IMR-90 (cell line): ENCODE measurements at regions not wholly inside any gene's neighbourhood (a gene's known extent, or its start where the extent isn't known, plus 50 kb on each side); places are given as distances from the start of the nearest gene placed in this dataset.

Source experiments
- ATAC-seq: fragments of 200-7000 bp; cut with Tn5 transposase; 2 replicates; pipeline ENCODE4 v1.9.1; 2020; ENCODE audit warnings: low read depth, mild to moderate bottlenecking, moderate library complexity
- BruUV-seq: library from RNA; stranded (reverse); fragments of 400-500 nt; replicated peaks from 2 replicates; lab custom pipeline; 2021; lab: Mats Ljungman, UMichigan
- CTCF ChIA-PET: fragments of 300-600 bp; formaldehyde crosslinking; extraction: SDS; loops from one replicate; lab custom pipeline; 2021; ENCODE audit warnings: antibody characterized with exemption; lab: Yijun Ruan, JAX
- POLR2A ChIA-PET: fragments of 300-600 bp; sonication (Branson Sonifier 250); formaldehyde crosslinking; loops from one replicate; lab custom pipeline; 2022; ENCODE audit warnings: antibody characterized with exemption; ENCODE audit not compliant: unreplicated experiment; lab: Charles Lee
- DNase-seq: peaks from one replicate; pipeline ENCODE4 v3.0.0; 2013
- H2AFZ ChIP-seq: replicated peaks from 2 replicates; pipeline ENCODE3; 2013; ENCODE audit warnings: low read length, mild to moderate bottlenecking; ENCODE audit not compliant: poor library complexity
- H2AK5ac ChIP-seq: 2 replicates; pipeline ENCODE4 v1.6.1; 2013; ENCODE audit warnings: low read depth, low read length, inconsistent platforms
- H2AK9ac ChIP-seq: replicated peaks from 2 replicates; pipeline ENCODE3; 2013; ENCODE audit warnings: mild to moderate bottlenecking, low read depth, low read length, moderate library complexity; ENCODE audit not compliant: poor library complexity
- H2BK120ac ChIP-seq: 2 replicates; pipeline ENCODE4 v1.6.1; 2013; ENCODE audit warnings: low read depth, low read length, inconsistent platforms
- H2BK15ac ChIP-seq: 3 replicates; pipeline ENCODE4 v1.6.1; 2013; ENCODE audit warnings: low read depth, low read length, inconsistent platforms
- H2BK20ac ChIP-seq: 2 replicates; pipeline ENCODE4 v1.6.1; 2013; ENCODE audit warnings: low read depth, mild to moderate bottlenecking, inconsistent platforms, low read length, moderate library complexity
- H2BK5ac ChIP-seq: 2 replicates; pipeline ENCODE4 v1.6.1; 2013; ENCODE audit warnings: mild to moderate bottlenecking, low read depth, low read length, inconsistent platforms; ENCODE audit not compliant: poor library complexity, severe bottlenecking
- H3K14ac ChIP-seq: replicated peaks from 2 replicates; pipeline ENCODE4 v1.6.1; 2013; ENCODE audit warnings: low read depth, low read length, inconsistent platforms
- H3K18ac ChIP-seq: 2 replicates; pipeline ENCODE4 v1.6.1; 2013; ENCODE audit warnings: low read depth, low read length, control low read depth
- H3K23ac ChIP-seq: 2 replicates; pipeline ENCODE4 v1.6.1; 2013; ENCODE audit warnings: low read depth, low read length, inconsistent platforms
- H3K27ac ChIP-seq: 2 replicates; pipeline ENCODE4 v1.5.1; 2013; ENCODE audit warnings: mild to moderate bottlenecking, control low read depth, low read length; ENCODE audit not compliant: insufficient read depth
- H3K27me3 ChIP-seq: 2 replicates; pipeline ENCODE4 v1.6.1; 2013; ENCODE audit warnings: low read length; ENCODE audit not compliant: control insufficient read depth, insufficient read depth
- H3K36me3 ChIP-seq: 2 replicates; pipeline ENCODE4 v1.6.1; 2013; ENCODE audit warnings: low read length, mixed read lengths; ENCODE audit not compliant: control insufficient read depth, insufficient read depth
- H3K4ac ChIP-seq: 2 replicates; pipeline ENCODE4 v1.6.1; 2013; ENCODE audit warnings: low read depth, low read length, inconsistent platforms
- H3K4me1 ChIP-seq: 2 replicates; pipeline ENCODE4 v1.6.1; 2013; ENCODE audit warnings: low read length, mixed read lengths; ENCODE audit not compliant: control insufficient read depth, insufficient read depth
- H3K4me2 ChIP-seq: 2 replicates; pipeline ENCODE4 v1.6.1; 2013; ENCODE audit warnings: low read depth, mild to moderate bottlenecking, control low read depth, low read length, moderate library complexity
- H3K4me3 ChIP-seq: 2 replicates; pipeline ENCODE4 v1.5.1; 2013; ENCODE audit warnings: low read depth, mild to moderate bottlenecking, control low read depth, low read length, moderate library complexity; ENCODE audit not compliant: insufficient read depth
- H3K56ac ChIP-seq: 2 replicates; pipeline ENCODE4 v1.6.1; 2013; ENCODE audit warnings: low read length, inconsistent platforms; ENCODE audit not compliant: insufficient read depth; ENCODE audit errors: extremely low read depth
- H3K79me1 ChIP-seq, 2 experiments: 2 replicates each; pipeline ENCODE4 v1.6.1; 2013; ENCODE audit warnings: low read length in 2 of 2, inconsistent platforms in 1 of 2, low read depth in 1 of 2
- H3K9ac ChIP-seq: 2 replicates; pipeline ENCODE4 v1.6.1; 2013; ENCODE audit warnings: low read depth, low read length, control low read depth
- H3K9me1 ChIP-seq: 2 replicates; pipeline ENCODE4 v1.6.1; 2013; ENCODE audit warnings: low read length, inconsistent platforms; ENCODE audit not compliant: insufficient read depth
- H3K9me3 ChIP-seq: 2 replicates; pipeline ENCODE4 v1.6.1; 2013; ENCODE audit warnings: low read length; ENCODE audit not compliant: control insufficient read depth, insufficient read depth
- H4K20me1 ChIP-seq: 2 replicates; pipeline ENCODE4 v1.6.1; 2013; ENCODE audit warnings: low read length, inconsistent platforms; ENCODE audit not compliant: insufficient read depth
- H4K5ac ChIP-seq: 2 replicates; pipeline ENCODE4 v1.6.1; 2013; ENCODE audit warnings: mild to moderate bottlenecking, low read depth, low read length, control low read depth
- H4K8ac ChIP-seq, 2 experiments: 2 replicates each; pipeline ENCODE4 v1.6.1; 2013; ENCODE audit warnings: low read depth in 2 of 2, low read length in 2 of 2, control low read depth in 1 of 2, inconsistent platforms in 1 of 2
- H4K91ac ChIP-seq: 2 replicates; pipeline ENCODE4 v1.6.1; 2013; ENCODE audit warnings: low read depth, low read length, inconsistent platforms; ENCODE audit not compliant: insufficient read depth
- BHLHE40 ChIP-seq: fragments of 150-350 bp; IDR thresholded peaks from 2 replicates; pipeline ENCODE4 v1.6.1; 2016; ENCODE audit warnings: mild to moderate bottlenecking, low read depth, low read length
- CEBPB ChIP-seq: IDR thresholded peaks from 2 replicates; pipeline ENCODE4 v1.6.1; 2012; ENCODE audit warnings: low read depth, low read length, improper control_type of control experiment
- CHD1 ChIP-seq: IDR thresholded peaks from 2 replicates; pipeline ENCODE4 v1.6.1; 2012; ENCODE audit warnings: low read depth, low read length, improper control_type of control experiment
- CTCF ChIP-seq: conservative IDR thresholded peaks from 2 replicates; pipeline ENCODE4 v1.5.1; 2012; ENCODE audit warnings: mild to moderate bottlenecking, low read depth, low read length, improper control_type of control experiment
- ELK1 ChIP-seq: fragments of 150-350 bp; IDR thresholded peaks from 2 replicates; pipeline ENCODE4 v1.6.1; 2016; ENCODE audit warnings: low read depth, mild to moderate bottlenecking, low read length, moderate library complexity, borderline replicate concordance
- FOS ChIP-seq: fragments of 150-350 bp; IDR thresholded peaks from 2 replicates; pipeline ENCODE4 v1.6.1; 2016; ENCODE audit warnings: low read depth, low read length
- MAFK ChIP-seq: IDR thresholded peaks from 2 replicates; pipeline ENCODE4 v1.6.1; 2012; ENCODE audit warnings: low read depth, low read length, improper control_type of control experiment
- MAZ ChIP-seq: IDR thresholded peaks from 2 replicates; pipeline ENCODE4 v1.6.1; 2012; ENCODE audit warnings: low read depth, mild to moderate bottlenecking, low read length, improper control_type of control experiment, moderate library complexity, borderline replicate concordance
- MXI1 ChIP-seq: IDR thresholded peaks from 2 replicates; pipeline ENCODE4 v1.6.1; 2012; ENCODE audit warnings: low read depth, mild to moderate bottlenecking, low read length, moderate library complexity, borderline replicate concordance
- NFE2L2 ChIP-seq: fragments of 150-350 bp; IDR thresholded peaks from 2 replicates; pipeline ENCODE4 v1.6.1; 2016; ENCODE audit warnings: low read depth, mild to moderate bottlenecking, low read length
- POLR2A ChIP-seq: IDR thresholded peaks from 2 replicates; pipeline ENCODE4 v1.6.1; 2012; ENCODE audit warnings: mild to moderate bottlenecking, low read depth, low read length
- RAD21 ChIP-seq: IDR thresholded peaks from 2 replicates; pipeline ENCODE4 v1.6.1; 2012; ENCODE audit warnings: low read length, improper control_type of control experiment
- RCOR1 ChIP-seq: IDR thresholded peaks from 2 replicates; pipeline ENCODE4 v1.6.1; 2012; ENCODE audit warnings: mild to moderate bottlenecking, low read length, improper control_type of control experiment; ENCODE audit not compliant: insufficient replicate concordance
- RFX5 ChIP-seq: IDR thresholded peaks from 2 replicates; pipeline ENCODE4 v1.8.0; 2012; ENCODE audit warnings: low read depth, mild to moderate bottlenecking, low read length, moderate library complexity
- SMC3 ChIP-seq: fragments of 150-350 bp; IDR thresholded peaks from 2 replicates; pipeline ENCODE4 v1.6.1; 2016; ENCODE audit warnings: low read depth, mild to moderate bottlenecking, antibody characterized with exemption, low read length, moderate library complexity
- USF2 ChIP-seq: fragments of 150-350 bp; IDR thresholded peaks from 2 replicates; pipeline ENCODE4 v1.6.1; 2017; ENCODE audit warnings: mild to moderate bottlenecking, antibody characterized with exemption, low read length, low read depth
- WGBS, 2 experiments: methylation state at CpG; one replicate each; pipeline versions ENCODE4 v1.1.5 to v1.1.7; 2013; ENCODE audit warnings: missing lambda C conversion rate in 2 of 2; ENCODE audit not compliant: insufficient read length in 1 of 2; ENCODE audit errors: extremely low coverage in 2 of 2; 5-methylcytosine and 5-hydroxymethylcytosine counted together
- dilution Hi-C: fragments of 300-500 bp; cut with HindIII; formaldehyde crosslinking; loops from one replicate; pipeline ENCODE4 v1.14.3; 2018; ENCODE audit warnings: low sequenced_read_pairs; ENCODE audit not compliant: unreplicated experiment
- in situ Hi-C: fragments of 300-500 bp; cut with MboI; formaldehyde crosslinking; loops from 3 replicates; pipeline ENCODE4 v1.14.3; 2019; ENCODE audit warnings: low sequenced_read_pairs, inconsistent platforms, mixed read lengths
- intact Hi-C: fragments of 100-400 bp; cut with micrococcal nuclease; formaldehyde crosslinking; loops from 2 replicates; pipeline ENCODE4 v1.10.0; 2022

- Histone ChIP-seq H3K27me3 (no peaks in the 10 kb centered on the region), H3K4me2 (no peak overlapping the region), H4K91ac (no peak overlapping the region), H2BK20ac (no peak overlapping the region), H3K4me3 (no peak overlapping the region), H4K8ac (no peak overlapping the region), H4K5ac (no peak overlapping the region), H2AK9ac (no peak overlapping the region), H2AK5ac (no peak overlapping the region), H2BK5ac (no peak overlapping the region), H4K20me1 (no peaks in the 10 kb centered on the region), H3K56ac (no peak overlapping the region), H2BK120ac (no peak overlapping the region), H3K14ac (no peak overlapping the region), H3K9ac (no peak overlapping the region), H3K18ac (no peak overlapping the region), H3K4ac (no peak overlapping the region), H3K36me3 (no peaks in the 10 kb centered on the region), H3K23ac (no peak overlapping the region), H2BK15ac (no peak overlapping the region), H3K9me1 (no peaks in the 10 kb centered on the region), H3K79me1 (no peaks in the 10 kb centered on the region), H2AFZ (no peak overlapping the region), H3K9me3 (peaks cover 3% of the 10 kb centered on the region; the same call in 1 of the 2 replicates), H3K27ac (no peak overlapping the region), H3K4me1 (no peaks in the 10 kb centered on the region)
- ChIA-PET POLR2A (no interaction called here), CTCF (no interaction called here)
- dilution Hi-C loops (no loop called here), intact Hi-C loops (no loop called here), in situ Hi-C loops (no loop called here)
- no CpG with 5 or more reads among the region's 2 CpGs for WGBS, 2 experiments
- no TSS peak for BruUV-seq
- ATAC-seq (no peak), DNase-seq (no peak)
- TF ChIP-seq CHD1: no peak
- no peak for TF ChIP-seq USF2
- TF ChIP-seq BHLHE40: no peak
- TF ChIP-seq CEBPB: no peak
- no peak for TF ChIP-seq RAD21
- TF ChIP-seq SMC3: no peak
- no peak for TF ChIP-seq ELK1
- no peak for TF ChIP-seq RFX5
- TF ChIP-seq MXI1: no peak
- TF ChIP-seq RCOR1: no peak
- no peak for TF ChIP-seq FOS
- no peak for TF ChIP-seq MAZ
- no peak for TF ChIP-seq POLR2A
- no peak for TF ChIP-seq CTCF
- no peak for TF ChIP-seq MAFK
- no peak for TF ChIP-seq NFE2L2
Measured at GRCh38 chr5:167011196-167011595, 1280.2 kb upstream of the WWC1 start.
